Stimulated activated CD4-positive, alpha-beta T cell treated with anti-CD3 and anti-CD28 coated beads, Interleukin-1b, Interleukin-23, amount 100 ng/mL, for 24 hours (primary cell): ENCODE measurements at regions not wholly inside any gene's neighbourhood (a gene's known extent, or its start where the extent isn't known, plus 50 kb on each side); places are given as distances from the start of the nearest gene placed in this dataset.

Experiments used
- DNase-seq, 4 experiments: peaks; one replicate each; pipeline ENCODE4 v3.0.0-alpha.2; 2020; ENCODE audit warnings: low read depth in 4 of 4, low spot score in 1 of 4

- DNase-seq: no peak
Observed at GRCh38 chr5:118778941-118779340, 209.4 kb downstream of the DTWD2 start.

- no peak for DNase-seq
Observed at GRCh38 chr5:118777189-118777736, 211.1 kb downstream of the DTWD2 start.

- no peak for DNase-seq
Observed at GRCh38 chr5:118776755-118777154, 211.6 kb downstream of the DTWD2 start.

GRCh38 chr5:118775790-118776499, 212.4 kb downstream of the DTWD2 start:
- no peak for DNase-seq

GRCh38 chr5:118768607-118769175, 219.7 kb downstream of the DTWD2 start:
- DNase-seq: no peak

GRCh38 chr5:118762291-118762690, 226.1 kb downstream of the DTWD2 start:
- DNase-seq: no peak

- no peak for DNase-seq
Observed at GRCh38 chr5:118761814-118762213, 226.5 kb downstream of the DTWD2 start.

- no peak for DNase-seq
Observed at GRCh38 chr5:118752969-118753368, 235.4 kb downstream of the DTWD2 start.

GRCh38 chr5:118736396-118736795, 252.0 kb downstream of the DTWD2 start:
- DNase-seq: no peak

GRCh38 chr5:118733394-118733793, 255.0 kb downstream of the DTWD2 start:
- DNase-seq: no peak

GRCh38 chr5:118728191-118728590, 260.2 kb downstream of the DTWD2 start:
- no peak for DNase-seq

GRCh38 chr5:118726891-118727290, 261.5 kb downstream of the DTWD2 start:
- DNase-seq: no peak

GRCh38 chr5:118723021-118723338, 265.4 kb downstream of the DTWD2 start:
- DNase-seq: no peak

- no peak for DNase-seq
Observed at GRCh38 chr5:118722122-118723020, 266.0 kb downstream of the DTWD2 start.

- DNase-seq: no peak
Observed at GRCh38 chr5:118711727-118712126, 276.6 kb downstream of the DTWD2 start.

GRCh38 chr5:118705959-118706667, 282.2 kb downstream of the DTWD2 start:
- DNase-seq: no peak

GRCh38 chr5:118703241-118703640, 285.1 kb downstream of the DTWD2 start:
- no peak for DNase-seq

- DNase-seq: no peak
Observed at GRCh38 chr5:118701791-118702190, 286.6 kb downstream of the DTWD2 start.

- DNase-seq: no peak
Observed at GRCh38 chr5:118700510-118700909, 287.8 kb downstream of the DTWD2 start.

GRCh38 chr5:118698774-118699173, 289.6 kb downstream of the DTWD2 start:
- no peak for DNase-seq

GRCh38 chr5:118696076-118696475, 292.3 kb downstream of the DTWD2 start:
- no peak for DNase-seq
